HG03354 (cell line): ENCODE measurements at regions not wholly inside any gene's neighbourhood (a gene's known extent, or its start where the extent isn't known, plus 50 kb on each side); places are given as distances from the start of the nearest gene placed in this dataset.
"Not testable (repeated sequence)": the region's sequence is repeated elsewhere in the genome, so short reads cannot be mapped to it uniquely, and the experiment has no call there.

ENCODE experiments used
- ATAC-seq: cut with Tn5 transposase; IDR thresholded peaks from one replicate; pipeline ENCODE4 v1.9.1; 2021; ENCODE audit warnings: mild to moderate bottlenecking; ENCODE audit not compliant: unreplicated experiment, poor library complexity, severe bottlenecking

DNA sequence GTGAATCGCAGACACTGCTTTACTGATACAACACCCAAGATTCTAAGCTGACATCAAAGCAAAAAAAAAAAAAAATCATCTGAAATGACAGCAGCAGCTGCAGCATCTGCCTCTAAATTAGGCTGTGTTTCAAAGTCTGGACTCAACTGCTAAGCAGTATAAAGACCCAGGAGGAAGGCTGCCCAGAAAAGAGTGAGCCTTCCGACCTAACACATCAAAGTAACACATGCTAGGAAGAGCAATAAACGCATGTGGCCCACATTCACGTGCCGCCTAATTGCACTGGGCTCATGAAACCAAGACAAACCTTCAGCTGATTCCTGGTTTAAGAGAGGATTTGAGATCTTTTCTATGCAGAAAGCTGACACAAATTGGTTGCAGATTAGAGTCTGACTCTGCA lies 317.1 kb downstream of the ZIC4 start:
- ATAC-seq, result no peak

- not testable (repeated sequence) for ATAC-seq
Observed at GRCh38 chr3:147059500-147059899, 346.8 kb downstream of the ZIC4 start.

- ATAC-seq, result no peak
Observed at GRCh38 chr3:147049821-147050220, 356.5 kb downstream of the ZIC4 start.

DNA sequence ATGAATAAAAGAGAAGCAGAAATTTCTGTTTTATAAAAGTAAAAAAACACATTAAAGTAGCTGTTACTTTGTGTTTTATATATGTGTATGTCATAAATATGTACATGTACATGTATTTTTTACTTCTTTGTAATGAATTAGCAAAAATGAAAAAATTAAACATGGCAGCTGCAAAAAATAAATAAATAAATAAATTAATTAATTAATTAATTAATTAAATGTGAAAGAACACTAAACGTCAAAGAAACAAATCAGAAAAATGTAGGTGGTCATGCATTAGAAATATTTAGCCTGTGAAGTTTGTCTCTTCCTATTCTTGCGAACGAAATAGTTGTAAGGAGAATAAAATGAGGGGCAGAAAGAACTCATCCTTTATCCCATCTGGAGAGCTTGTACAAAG lies 357.0 kb downstream of the ZIC4 start:
- no peak for ATAC-seq

- no peak for ATAC-seq
Observed at GRCh38 chr3:147046916-147047315, 359.4 kb downstream of the ZIC4 start.

DNA sequence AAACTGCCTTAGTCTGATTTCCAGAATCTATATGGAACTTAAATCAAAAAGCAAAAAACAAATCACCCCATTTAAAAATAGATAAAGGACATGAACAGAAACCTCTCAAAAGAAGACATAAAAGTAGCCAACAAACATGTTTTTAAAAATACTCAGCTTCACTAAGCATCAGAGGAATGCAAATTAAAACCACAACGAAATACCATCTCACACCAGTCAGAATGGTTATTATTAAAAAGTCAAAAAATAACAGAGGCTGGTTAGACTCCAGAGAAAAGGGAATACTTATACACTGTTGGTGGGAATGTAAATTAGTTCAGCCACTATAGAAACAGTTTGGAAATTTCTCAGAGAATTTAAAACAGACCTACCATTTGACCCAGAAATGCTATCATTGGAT lies 367.9 kb downstream of the ZIC4 start:
- no peak for ATAC-seq

DNA sequence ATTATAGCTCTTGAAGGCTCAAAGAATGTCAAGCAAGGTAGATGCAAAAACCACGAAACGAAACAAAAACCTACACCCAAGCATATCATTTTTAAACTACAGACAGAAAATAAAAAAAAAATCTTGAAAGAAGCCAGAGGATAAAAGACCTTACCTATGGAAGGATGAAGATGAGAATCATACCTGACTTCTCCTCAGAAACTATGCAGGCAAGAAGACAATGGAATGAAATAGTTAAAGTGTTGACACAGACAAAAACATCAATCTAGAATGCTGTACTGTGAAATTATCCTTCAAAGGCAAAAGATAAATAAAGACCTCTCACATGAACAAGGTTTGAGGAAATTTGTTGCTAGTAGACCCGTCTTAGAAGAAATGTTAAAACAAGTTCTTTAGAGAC lies 372.0 kb downstream of the ZIC4 start:
- ATAC-seq, result no peak

DNA sequence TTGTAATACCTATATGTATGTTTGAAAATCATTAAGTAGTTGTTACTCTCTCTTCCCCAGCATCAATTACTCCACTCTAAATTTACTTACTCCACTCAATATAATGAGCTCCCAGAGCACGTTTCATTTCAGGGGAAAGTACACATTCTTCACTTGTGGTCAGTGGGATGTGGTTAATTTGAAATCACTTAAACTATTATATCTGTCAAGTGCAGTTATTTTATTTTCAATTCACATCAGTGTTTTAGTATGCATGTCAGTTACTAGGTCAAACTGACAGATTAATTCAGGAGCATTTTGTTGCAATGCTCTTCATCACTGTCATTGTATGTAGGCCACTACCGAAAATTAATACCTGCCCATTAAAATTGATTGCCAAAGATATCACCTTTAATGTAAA lies 376.1 kb downstream of the ZIC4 start:
- ATAC-seq, result no peak

- ATAC-seq, result no peak
Observed at GRCh38 chr3:147015334-147015733, 391.0 kb downstream of the ZIC4 start.

DNA sequence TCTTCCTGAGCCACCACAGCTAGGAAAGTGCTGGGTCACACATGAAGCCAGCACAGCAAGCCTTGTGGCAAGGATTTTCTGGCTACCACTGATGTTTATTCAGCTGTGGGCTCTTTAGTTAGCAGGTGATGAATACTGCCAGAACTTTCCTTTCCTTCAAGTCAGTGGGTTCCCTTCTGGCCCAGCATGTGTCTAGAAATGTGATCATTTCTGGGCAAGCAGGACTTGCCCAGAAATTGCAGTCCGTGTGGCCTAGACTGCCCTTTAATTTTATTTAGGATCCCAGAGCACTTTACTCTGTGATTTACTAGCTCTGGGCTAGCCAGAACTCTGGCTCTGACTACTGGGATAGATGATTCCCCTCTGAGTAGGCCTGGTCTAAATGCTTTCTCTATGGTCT lies 397.5 kb downstream of the ZIC4 start:
- ATAC-seq, result no peak

- ATAC-seq, result no peak
Observed at GRCh38 chr3:147008458-147008857, 397.9 kb downstream of the ZIC4 start.

- ATAC-seq, result no peak
Observed at GRCh38 chr3:147007736-147008245, 398.6 kb downstream of the ZIC4 start.

GRCh38 chr3:147002721-147003120 lies 397.6 kb upstream of the PLSCR5 start:
- no peak for ATAC-seq

GRCh38 chr3:147000274-147000673 lies 395.1 kb upstream of the PLSCR5 start:
- ATAC-seq, result no peak

DNA sequence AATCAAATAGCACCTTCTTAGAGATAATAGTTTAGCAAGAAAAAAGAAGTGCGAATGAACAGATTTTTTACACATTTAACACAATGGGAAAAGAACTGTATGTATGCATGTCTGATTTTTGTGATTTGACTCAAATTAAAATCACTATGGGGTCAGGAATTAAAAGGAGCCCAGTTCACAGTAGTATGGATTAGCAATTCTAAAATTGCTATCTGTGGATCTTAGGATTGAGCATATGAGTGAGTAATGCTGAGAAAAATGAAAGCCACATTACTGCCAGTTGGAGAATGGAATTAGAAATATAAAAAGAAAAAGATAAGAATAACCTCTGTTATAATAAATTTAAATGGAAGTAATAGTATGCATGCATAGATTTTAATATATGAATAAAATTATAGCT lies 386.8 kb upstream of the PLSCR5 start:
- no peak for ATAC-seq

DNA sequence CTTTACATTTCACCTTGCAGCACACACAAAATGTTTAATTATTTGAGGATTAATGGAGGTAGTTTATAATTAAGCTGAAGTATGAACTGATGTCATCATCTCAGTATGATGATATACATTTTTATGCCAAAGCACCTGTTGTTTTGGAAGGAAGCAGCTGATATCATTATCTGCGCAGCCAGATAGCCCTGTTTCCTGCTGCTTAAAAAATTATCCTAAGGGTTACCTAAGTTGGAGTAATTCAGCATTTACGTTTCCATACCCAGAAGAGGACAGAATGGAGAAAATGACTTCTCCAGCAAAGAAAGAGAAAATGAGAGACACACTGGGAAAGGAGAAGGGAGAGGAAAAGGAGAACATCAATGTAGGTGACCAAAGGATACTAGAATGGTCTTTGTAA lies 370.3 kb upstream of the PLSCR5 start:
- no peak for ATAC-seq

GRCh38 chr3:146975032-146975431 lies 369.9 kb upstream of the PLSCR5 start:
- no peak for ATAC-seq

DNA sequence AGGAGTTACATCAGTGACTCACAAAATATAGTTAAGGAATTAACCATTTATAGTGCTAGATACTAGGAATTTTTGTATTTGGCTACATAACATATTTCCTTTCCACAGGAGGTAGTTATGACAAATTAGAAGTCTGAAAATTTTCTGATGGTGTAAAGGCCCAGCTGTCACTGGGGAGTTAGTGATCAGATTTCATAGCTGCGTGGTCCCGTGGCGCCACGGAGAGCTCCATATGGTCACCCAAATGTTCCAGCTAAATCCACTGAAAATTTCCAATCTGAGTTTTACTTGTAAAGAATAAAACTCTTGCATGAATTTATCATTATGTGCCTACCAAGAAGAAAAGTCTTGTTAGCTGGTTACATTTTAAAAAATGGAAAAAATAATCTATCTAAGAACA lies 368.9 kb upstream of the PLSCR5 start:
- ATAC-seq, result no peak

GRCh38 chr3:146972726-146973125 lies 367.6 kb upstream of the PLSCR5 start:
- ATAC-seq, result no peak

DNA sequence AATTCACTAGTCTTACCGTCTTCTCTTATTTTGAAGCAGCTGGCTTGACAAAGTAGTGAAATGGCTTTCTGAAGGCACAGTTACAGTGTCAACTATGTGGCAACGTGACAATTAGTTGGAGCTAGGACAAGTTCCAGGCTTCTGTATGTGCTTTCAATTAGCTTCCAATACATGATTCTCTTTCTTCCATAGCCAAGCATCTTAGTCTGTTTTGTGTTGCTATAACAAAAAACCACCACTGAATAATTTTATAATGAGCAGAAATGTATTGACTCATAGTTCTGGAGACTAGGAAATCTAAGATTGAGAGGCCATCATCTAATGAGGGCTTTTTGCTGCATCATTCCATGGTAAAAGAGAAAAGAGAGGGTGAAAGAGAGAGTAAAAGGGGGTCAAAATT lies 365.1 kb upstream of the PLSCR5 start:
- no peak for ATAC-seq

GRCh38 chr3:146969356-146969755 lies 364.2 kb upstream of the PLSCR5 start:
- ATAC-seq, result no peak

GRCh38 chr3:146968204-146968651 lies 363.1 kb upstream of the PLSCR5 start:
- no peak for ATAC-seq
